ENCODE measurements at regions not wholly inside any gene's neighbourhood (a gene's known extent, or its start where the extent isn't known, plus 50 kb on each side); places are given as distances from the start of the nearest gene placed in this dataset.

- BruUV-seq (replicated peaks), result no TSS peak
- H2AFZ ChIP-seq (ENCODE audit: control insufficient read depth, low read depth, low read length), result no peak overlapping the region
- no peaks in the 10 kb centered on the region for H4K20me1 ChIP-seq (ENCODE audit: control insufficient read depth, insufficient read depth)
- intact Hi-C loops (cut with micrococcal nuclease; ENCODE audit: unreplicated experiment) (no loop called here), in situ Hi-C loops (cut with MboI) (no loop called here)
- POLR2A ChIA-PET, result interaction anchor here (1.0 kb wide), 1 partner anchor 12 kb away, joined by 3 read pairs; no protein-coding TSS in a partner anchor
- TF ChIP-seq TBL1XR1 (IDR thresholded peaks at IDR 0.05; ENCODE audit: low read depth, low read length), result no peak
- TF ChIP-seq, protein P1, sequence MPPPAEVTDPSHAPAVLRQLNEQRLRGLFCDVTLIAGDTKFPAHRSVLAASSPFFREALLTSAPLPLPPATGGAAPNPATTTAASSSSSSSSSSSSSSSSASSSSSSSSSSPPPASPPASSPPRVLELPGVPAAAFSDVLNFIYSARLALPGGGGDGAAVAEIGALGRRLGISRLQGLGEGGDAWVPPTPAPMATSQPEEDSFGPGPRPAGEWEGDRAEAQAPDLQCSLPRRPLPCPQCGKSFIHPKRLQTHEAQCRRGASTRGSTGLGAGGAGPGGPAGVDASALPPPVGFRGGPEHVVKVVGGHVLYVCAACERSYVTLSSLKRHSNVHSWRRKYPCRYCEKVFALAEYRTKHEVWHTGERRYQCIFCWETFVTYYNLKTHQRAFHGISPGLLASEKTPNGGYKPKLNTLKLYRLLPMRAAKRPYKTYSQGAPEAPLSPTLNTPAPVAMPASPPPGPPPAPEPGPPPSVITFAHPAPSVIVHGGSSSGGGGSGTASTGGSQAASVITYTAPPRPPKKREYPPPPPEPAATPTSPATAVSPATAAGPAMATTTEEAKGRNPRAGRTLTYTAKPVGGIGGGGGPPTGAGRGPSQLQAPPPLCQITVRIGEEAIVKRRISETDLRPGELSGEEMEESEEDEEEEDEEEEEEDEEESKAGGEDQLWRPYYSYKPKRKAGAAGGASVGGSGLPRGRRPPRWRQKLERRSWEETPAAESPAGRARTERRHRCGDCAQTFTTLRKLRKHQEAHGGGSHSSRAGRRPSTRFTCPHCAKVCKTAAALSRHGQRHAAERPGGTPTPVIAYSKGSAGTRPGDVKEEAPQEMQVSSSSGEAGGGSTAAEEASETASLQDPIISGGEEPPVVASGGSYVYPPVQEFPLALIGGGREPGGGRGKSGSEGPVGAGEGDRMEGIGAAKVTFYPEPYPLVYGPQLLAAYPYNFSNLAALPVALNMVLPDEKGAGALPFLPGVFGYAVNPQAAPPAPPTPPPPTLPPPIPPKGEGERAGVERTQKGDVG (CRISPR knock-in tag; IDR thresholded peaks at IDR 0.05), result no peak
- no peak overlapping the region for H3K9ac ChIP-seq (ENCODE audit: control insufficient read depth, insufficient read depth, low read length)
- H3K9me3 ChIP-seq (replicated peaks; ENCODE audit: control insufficient read depth, insufficient read depth, low read length), result no peaks in the 10 kb centered on the region
- H3K27ac ChIP-seq (ENCODE audit: control insufficient read depth, insufficient read depth), result no peak overlapping the region
- no peaks in the 10 kb centered on the region for H3K36me3 ChIP-seq (ENCODE audit: control insufficient read depth in 2 of 2, insufficient read depth in 2 of 2, low read length in 1 of 2)
- DNase-seq (ENCODE audit: low read depth, low spot score) (no peak), ATAC-seq (no peak), FAIRE-seq (no peak)
- CTCF ChIA-PET, result interaction anchor here (0.7 to 1.0 kb wide), 2 partner anchors 24 to 34 kb away, joined by 3 to 4 read pairs; no protein-coding TSS in a partner anchor
- 0% methylated on average over 2 of the region's 2 CpGs for WGBS (ENCODE audit: insufficient coverage, insufficient replicate concordance, low lambda C conversion rate, missing lambda C conversion rate)
- SMC1A ChIA-PET (ENCODE audit: uncharacterized antibody, unreplicated experiment), result interaction anchor here (0.7 to 1.6 kb wide), 5 partner anchors 10 to 113 kb away, joined by 3 to 5 read pairs (median 3); no protein-coding TSS in a partner anchor
- no peaks in the 10 kb centered on the region for H3K27me3 ChIP-seq (replicated peaks in 1 of 2; ENCODE audit: control insufficient read depth in 2 of 2, insufficient read depth in 2 of 2, low read length in 1 of 2)
- H3K79me2 ChIP-seq (ENCODE audit: control insufficient read depth, insufficient read depth, low read length), result no peaks in the 10 kb centered on the region
- H3K4me3 ChIP-seq, result no peak overlapping the region
- no peak overlapping the region for H3K4me2 ChIP-seq (ENCODE audit: control insufficient read depth, insufficient read depth)
- H3K4me1 ChIP-seq (ENCODE audit: control insufficient read depth, insufficient read depth, low read length), result no peaks in the 10 kb centered on the region
- RAD21 ChIA-PET (ENCODE audit: unreplicated experiment), result interaction anchor here (0.7 kb wide), 2 partner anchors 190 to 449 kb away, joined by 3 read pairs; no protein-coding TSS in a partner anchor
These were observed 453.5 kb upstream of the SEMA3A start for GRCh38 chr7:84647797-84648757.

All from GM12878 (cell line).